ENCODE measurements at regions not wholly inside any gene's neighbourhood (a gene's known extent, or its start where the extent isn't known, plus 50 kb on each side); places are given as distances from the start of the nearest gene placed in this dataset.

- Mint-ChIP-seq H3K27me3 (ENCODE audit: low read depth) (no peaks in the 10 kb centered on the region), H3K4me3 (no peak overlapping the region), H3K4me1 (no peaks in the 10 kb centered on the region), H3K27ac (ENCODE audit: unreplicated experiment) (no peak overlapping the region), H3K36me3 (ENCODE audit: low read depth) (peaks cover 9% of the 10 kb centered on the region), H3K9me3 (peaks cover 17% of the 10 kb centered on the region)
- TF ChIP-seq CTCF (conservative IDR thresholded peaks at IDR 0.05) = no peak
- DNase-seq (ENCODE audit: low read depth, low spot score) = no peak
Observed at GRCh38 chr10:113368666-113369364, 184.0 kb upstream of the HABP2 start.

GRCh38 chr10:113369365-113369694 lies 183.5 kb upstream of the HABP2 start:
- Mint-ChIP-seq H3K4me3 (no peak overlapping the region), H3K27ac (ENCODE audit: unreplicated experiment) (no peak overlapping the region), H3K9me3 (peaks cover 17% of the 10 kb centered on the region), H3K4me1 (no peaks in the 10 kb centered on the region), H3K27me3 (ENCODE audit: low read depth) (no peaks in the 10 kb centered on the region), H3K36me3 (ENCODE audit: low read depth) (peaks cover 9% of the 10 kb centered on the region)
- TF ChIP-seq CTCF (conservative IDR thresholded peaks at IDR 0.05) = no peak
- no peak for DNase-seq (ENCODE audit: low read depth, low spot score)

- Mint-ChIP-seq H3K36me3 (ENCODE audit: low read depth) (no peaks in the 10 kb centered on the region), H3K27me3 (ENCODE audit: low read depth) (no peaks in the 10 kb centered on the region), H3K27ac (ENCODE audit: unreplicated experiment) (no peak overlapping the region), H3K4me1 (peaks cover 4% of the 10 kb centered on the region), H3K4me3 (no peak overlapping the region), H3K9me3 (peaks cover 2% of the 10 kb centered on the region)
- TF ChIP-seq CTCF (conservative IDR thresholded peaks at IDR 0.05) = no peak
- DNase-seq (ENCODE audit: low read depth, low spot score) = no peak
Observed at GRCh38 chr10:113376428-113376827, 176.4 kb upstream of the HABP2 start.

- Mint-ChIP-seq H3K9me3 (no peaks in the 10 kb centered on the region), H3K27me3 (ENCODE audit: low read depth) (peaks cover 4% of the 10 kb centered on the region), H3K4me3 (no peak overlapping the region), H3K4me1 (peaks cover 9% of the 10 kb centered on the region), H3K36me3 (ENCODE audit: low read depth) (no peaks in the 10 kb centered on the region), H3K27ac (ENCODE audit: unreplicated experiment) (no peak overlapping the region)
- TF ChIP-seq CTCF (conservative IDR thresholded peaks at IDR 0.05) = no peak
- DNase-seq (ENCODE audit: low read depth, low spot score) = no peak
Observed at GRCh38 chr10:113379091-113379490, 173.8 kb upstream of the HABP2 start.

- Mint-ChIP-seq H3K9me3 (no peaks in the 10 kb centered on the region), H3K27ac (ENCODE audit: unreplicated experiment) (no peak overlapping the region), H3K4me3 (no peak overlapping the region), H3K27me3 (ENCODE audit: low read depth) (peaks cover 19% of the 10 kb centered on the region), H3K4me1 (peaks cover 19% of the 10 kb centered on the region), H3K36me3 (ENCODE audit: low read depth) (no peaks in the 10 kb centered on the region)
- no peak for DNase-seq (ENCODE audit: low read depth, low spot score)
- TF ChIP-seq CTCF (conservative IDR thresholded peaks at IDR 0.05) = no peak
Observed at GRCh38 chr10:113381416-113381815, 171.4 kb upstream of the HABP2 start.

All from neural crest cell (in vitro differentiated cells).